ENCODE measurements at regions not wholly inside any gene's neighbourhood (a gene's known extent, or its start where the extent isn't known, plus 50 kb on each side); places are given as distances from the start of the nearest gene placed in this dataset.

DNA sequence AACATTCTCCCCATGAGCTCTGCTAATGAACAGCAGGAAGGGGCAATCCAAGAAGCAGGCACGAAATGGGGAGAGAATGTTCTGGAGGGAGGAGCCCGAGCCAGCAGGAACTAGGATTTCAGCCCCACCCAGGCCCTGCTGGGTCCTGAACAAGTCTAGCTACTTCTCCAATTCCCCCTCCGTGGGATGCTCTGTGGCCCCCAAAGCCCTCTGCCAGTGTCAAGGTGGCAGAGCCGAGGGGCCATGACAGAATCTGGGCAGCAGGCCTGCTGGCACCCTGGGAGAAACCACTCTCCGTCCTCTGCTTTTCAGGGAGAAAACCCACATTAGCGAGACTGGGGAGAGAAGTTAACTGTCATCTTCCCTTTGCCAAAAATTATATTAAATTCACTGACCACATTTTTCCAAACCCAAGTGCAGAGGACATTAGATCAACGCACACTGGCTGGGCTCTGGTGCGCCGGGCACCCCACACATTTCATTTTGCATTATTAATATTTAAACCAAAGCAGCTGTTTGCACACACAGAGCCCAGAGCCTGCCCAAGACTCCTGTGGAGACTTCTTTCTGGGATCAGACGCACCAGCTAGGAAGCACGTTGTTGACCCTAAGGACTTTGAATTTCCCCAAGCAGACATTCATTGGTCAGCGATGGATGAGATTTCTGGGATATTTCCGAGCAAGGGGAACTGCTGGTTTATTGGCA is 80.2 kb upstream of the PKDCC start:
- DNase-seq = no peak

DNA sequence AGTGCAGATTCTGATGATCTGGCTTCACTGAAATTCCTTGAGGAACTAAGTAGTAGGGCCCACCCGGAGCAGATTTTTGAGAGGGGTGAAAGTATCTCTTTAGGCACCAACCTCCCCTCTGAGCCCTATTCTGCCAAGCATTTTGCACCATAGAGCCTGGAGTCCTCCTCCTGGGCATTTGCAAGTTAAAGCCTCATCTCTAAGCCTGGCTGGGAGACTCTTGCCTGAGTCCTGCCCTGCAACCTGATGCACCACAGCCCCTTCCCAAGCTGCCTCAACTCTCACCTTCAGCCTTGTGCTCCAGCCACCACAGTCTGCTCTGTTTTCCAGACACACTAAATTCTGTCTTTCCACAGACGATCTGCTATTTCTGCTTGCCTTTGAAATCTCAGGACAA is 79.6 kb upstream of the PKDCC start:
- DNase-seq = no peak

DNA sequence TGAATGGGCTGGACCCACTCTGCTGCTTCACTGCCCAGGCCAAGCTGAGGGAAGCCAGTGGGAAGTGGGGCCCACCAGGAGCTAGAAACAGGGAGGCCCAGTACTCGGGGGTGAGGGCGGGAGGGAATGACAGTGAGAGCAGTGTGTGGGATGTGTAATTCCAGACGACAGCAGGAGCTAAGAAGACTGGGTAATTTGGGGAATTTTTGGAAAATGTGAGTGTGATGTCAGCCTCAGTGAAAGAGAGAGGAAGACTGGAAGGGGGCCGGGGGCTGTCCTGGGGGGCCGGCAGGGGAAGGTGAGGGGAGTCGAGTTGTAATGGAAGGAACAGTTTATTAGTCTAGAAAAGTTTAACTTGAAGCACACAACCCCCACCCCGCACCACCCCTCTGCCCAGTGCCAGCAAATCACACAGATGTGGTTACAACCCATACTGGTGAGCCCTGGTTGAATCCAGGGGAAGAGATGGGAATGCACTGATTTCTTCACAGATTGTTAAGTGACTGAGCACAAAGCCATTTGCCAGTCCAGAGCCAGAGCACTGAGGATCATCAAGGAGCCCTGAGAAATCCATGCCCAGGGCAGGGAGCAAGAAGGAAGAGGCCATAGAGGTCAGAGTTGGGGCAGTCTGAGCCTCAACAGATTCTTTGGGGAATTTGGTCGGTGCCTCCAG is 76.7 kb upstream of the PKDCC start:
- DNase-seq = no peak

DNA sequence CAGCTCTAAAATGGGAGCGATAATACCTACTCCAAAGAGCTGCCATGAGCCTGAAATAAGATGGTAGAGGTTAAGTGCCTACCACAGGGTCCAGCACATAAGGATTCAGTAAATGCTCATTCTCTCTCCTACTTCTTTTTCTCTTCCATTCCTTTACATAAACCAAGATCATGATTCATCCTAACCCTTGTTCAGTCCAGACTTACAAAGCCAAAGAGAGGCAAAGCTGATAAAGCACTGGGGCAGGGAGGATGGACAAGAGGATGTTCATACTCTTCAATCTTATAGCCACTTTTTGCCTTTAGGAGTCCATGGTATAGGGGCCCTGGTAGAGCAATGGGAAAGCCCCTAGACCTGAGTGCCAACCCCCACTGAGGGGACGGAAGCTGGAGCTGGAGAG is 75.6 kb upstream of the PKDCC start:
- DNase-seq = no peak

DNA sequence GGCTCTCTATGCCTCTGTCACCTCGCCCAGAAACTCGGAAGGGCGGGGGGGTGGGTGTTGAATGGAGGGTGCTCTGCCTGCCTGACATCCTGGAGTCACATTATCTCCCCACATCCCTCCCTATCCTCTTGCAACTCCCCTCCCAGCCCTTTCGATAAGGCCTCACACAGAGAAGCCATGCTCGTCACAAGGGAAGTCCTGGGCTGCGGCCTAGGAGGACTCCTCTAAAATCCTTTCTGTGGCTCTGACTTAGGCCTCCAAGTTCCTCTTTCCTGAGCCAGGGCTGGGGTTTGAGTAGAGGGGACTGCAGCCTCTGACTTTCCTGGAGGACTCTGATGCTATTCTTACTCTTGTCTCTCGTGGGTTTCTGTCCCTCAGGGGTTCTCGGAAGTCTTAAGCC is 75.0 kb upstream of the PKDCC start:
- no peak for DNase-seq

DNA sequence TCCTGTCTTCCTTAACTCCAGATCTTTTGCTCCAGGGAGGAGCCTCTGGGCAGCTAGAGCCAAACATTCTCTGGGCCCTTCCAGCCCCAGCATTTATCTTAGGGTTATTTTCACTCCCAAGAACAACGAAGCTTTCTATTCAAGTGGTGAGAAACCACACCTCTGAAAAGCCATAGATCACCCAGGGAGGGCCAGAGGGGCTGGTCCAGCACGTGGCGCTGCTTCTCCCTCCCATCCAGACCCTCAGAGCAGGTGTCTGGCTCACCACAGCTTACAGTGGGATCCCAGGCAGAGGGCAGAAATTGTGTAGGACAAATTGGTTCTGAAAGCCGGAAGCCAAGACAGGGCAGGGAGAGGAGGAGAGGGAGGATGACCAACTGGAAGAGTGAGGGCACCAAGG is 74.0 kb upstream of the PKDCC start:
- DNase-seq = no peak

GRCh38 chr2:41981417-41981816 is 66.4 kb upstream of the PKDCC start:
- DNase-seq = no peak

DNA sequence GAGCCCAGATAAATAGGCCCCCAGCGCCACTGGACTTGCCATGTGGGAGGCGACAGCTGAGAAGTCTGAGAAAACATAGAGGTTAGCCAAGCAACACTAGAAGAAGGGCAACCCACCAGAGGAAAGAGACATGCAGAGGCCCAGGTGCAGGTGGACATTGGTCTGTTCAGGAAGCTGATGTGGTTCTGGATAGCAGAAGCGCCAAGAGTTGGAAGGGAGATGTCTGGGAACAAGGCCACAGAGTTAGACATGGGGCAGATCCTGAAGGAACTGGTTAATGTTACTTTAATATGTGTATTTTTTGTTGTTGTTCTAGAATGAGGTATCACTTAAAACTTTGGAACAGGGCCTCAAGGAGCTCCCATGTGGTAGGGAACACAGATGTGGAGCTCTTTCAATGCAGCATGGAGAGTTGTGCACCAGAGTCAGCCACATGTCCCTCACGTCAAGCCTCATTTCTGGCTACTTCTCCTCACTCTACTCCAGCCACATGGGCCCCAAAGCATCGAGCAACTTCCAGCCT is 62.2 kb upstream of the PKDCC start:
- no peak for DNase-seq

- DNase-seq = no peak
Observed at GRCh38 chr2:41989501-41990180, 58.2 kb upstream of the PKDCC start.

GRCh38 chr2:41990245-41990644 is 57.6 kb upstream of the PKDCC start:
- DNase-seq = no peak

DNA sequence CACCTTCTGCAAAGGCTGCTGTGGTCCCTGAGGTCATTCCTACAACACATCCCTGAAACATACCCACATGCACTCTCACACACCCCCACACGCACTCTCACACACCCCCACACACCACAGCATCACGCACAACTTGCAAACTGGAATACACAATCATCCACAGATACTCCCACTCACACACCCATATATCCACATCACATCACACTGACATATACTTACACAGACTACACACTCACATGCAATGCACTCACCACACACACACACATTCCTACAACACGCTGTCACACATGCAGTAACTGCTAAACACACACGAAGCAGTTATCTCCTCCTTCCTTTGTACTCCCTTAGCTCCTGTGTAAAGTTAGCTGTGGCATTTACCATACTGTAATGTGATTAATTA is 57.1 kb upstream of the PKDCC start:
- DNase-seq = no peak

DNA sequence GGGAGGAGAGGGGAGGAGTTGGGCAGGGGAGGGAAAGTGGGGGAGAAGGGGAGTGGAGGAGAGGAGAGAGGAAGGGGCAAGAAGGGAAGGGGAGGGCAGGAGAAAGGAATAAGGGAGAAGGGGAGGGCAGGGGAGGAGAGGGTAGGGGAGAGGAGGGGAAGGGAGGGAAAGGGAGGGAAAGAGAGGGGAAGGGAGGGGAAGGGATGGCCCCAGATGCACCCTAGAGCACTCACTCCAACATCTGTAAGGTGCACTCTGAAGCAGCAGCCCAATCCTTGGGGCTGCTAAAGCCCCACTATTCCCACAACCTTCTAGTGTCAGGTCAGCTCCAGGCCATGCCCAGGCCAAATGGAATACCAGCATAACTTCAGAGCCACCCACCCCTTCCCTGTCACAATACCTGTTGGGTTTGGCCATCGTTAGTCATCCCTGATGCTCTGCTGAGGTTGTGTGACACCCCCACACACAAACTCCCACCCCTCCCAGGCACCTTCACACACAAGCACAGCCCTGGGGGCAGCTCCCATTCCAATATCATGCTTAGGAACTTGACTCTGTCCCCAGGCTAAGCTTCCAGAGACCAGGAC is 55.7 kb upstream of the PKDCC start:
- DNase-seq = no peak

- DNase-seq = no peak
Observed at GRCh38 chr2:41992671-41993434, 55.0 kb upstream of the PKDCC start.

- DNase-seq = no peak
Observed at GRCh38 chr2:41993435-41993925, 54.3 kb upstream of the PKDCC start.

- no peak for DNase-seq
Observed at GRCh38 chr2:41994233-41994637, 53.6 kb upstream of the PKDCC start.

DNA sequence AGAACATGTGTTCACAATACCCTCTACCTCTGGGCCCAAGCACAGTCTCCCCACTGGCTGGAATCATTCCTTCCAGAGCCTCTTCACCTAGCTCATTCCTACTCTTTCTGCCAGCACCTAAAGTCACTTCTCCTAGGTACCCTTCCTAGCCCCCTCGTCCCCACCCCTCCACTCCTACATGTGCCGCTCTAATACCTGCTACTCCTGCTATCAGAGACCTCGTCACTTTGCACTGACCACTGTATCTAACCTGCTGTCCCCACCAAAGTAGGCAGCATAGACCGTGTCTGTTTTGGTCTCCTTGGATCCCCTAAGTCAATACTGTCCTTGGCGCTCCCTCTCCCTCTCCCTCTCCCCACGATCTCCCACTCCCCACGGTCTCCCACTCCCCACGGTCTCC is 53.2 kb upstream of the PKDCC start:
- no peak for DNase-seq

GRCh38 chr2:41997561-41997960 is 50.3 kb upstream of the PKDCC start:
- DNase-seq = no peak
